ENCODE measurements at regions not wholly inside any gene's neighbourhood (a gene's known extent, or its start where the extent isn't known, plus 50 kb on each side); places are given as distances from the start of the nearest gene placed in this dataset.

- TF ChIP-seq SMAD4 (CRISPR knock-in tag; IDR thresholded peaks at IDR 0.05) (no peak), ZNF416 (CRISPR knock-in tag; IDR thresholded peaks at IDR 0.05) (no peak), E2F4 (CRISPR knock-in tag; IDR thresholded peaks at IDR 0.05; ENCODE audit: borderline replicate concordance, low read depth) (no peak), CBFB (CRISPR knock-in tag; IDR thresholded peaks at IDR 0.05; ENCODE audit: low read depth) (no peak), CTCF (IDR thresholded peaks at IDR 0.05) (no peak), CREB1 (CRISPR knock-in tag; IDR thresholded peaks at IDR 0.05) (no peak), ZNF121 (CRISPR knock-in tag; IDR thresholded peaks at IDR 0.05) (no peak)
These were observed 1300.0 kb upstream of the FAM98A start for GRCh38 chr2:34899079-34899478.

Data from WTC11 (cell line).